ENCODE measurements at regions not wholly inside any gene's neighbourhood (a gene's known extent, or its start where the extent isn't known, plus 50 kb on each side); places are given as distances from the start of the nearest gene placed in this dataset.
"Not testable (repeated sequence)": the region's sequence is repeated elsewhere in the genome, so short reads cannot be mapped to it uniquely, and the experiment has no call there.

DNA sequence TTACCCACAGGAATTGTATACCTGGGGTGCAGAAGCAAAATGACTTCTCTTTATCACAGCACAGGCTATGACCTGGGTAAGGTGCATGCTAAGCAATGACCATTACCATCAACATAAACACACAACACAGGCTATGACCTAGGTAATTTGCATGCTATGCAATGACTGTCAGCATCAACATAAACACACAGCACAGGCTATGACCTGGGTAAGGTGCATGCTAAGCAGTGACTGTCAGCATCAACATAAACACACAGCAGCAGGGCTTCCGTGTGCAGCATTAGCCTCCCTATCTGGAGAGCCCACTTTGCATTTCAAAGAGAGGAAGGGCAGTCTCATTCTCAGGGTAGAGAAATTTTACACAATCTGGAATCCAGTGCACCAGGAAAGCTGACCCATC is 583.0 kb downstream of the TMEM121 start:
- TF ChIP-seq, protein P1, sequence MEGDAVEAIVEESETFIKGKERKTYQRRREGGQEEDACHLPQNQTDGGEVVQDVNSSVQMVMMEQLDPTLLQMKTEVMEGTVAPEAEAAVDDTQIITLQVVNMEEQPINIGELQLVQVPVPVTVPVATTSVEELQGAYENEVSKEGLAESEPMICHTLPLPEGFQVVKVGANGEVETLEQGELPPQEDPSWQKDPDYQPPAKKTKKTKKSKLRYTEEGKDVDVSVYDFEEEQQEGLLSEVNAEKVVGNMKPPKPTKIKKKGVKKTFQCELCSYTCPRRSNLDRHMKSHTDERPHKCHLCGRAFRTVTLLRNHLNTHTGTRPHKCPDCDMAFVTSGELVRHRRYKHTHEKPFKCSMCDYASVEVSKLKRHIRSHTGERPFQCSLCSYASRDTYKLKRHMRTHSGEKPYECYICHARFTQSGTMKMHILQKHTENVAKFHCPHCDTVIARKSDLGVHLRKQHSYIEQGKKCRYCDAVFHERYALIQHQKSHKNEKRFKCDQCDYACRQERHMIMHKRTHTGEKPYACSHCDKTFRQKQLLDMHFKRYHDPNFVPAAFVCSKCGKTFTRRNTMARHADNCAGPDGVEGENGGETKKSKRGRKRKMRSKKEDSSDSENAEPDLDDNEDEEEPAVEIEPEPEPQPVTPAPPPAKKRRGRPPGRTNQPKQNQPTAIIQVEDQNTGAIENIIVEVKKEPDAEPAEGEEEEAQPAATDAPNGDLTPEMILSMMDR (conservative IDR thresholded peaks at IDR 0.05; ENCODE audit: low read depth, low read length), result no peak
- no peak overlapping the region for H3K27ac ChIP-seq
- H3K4me1 ChIP-seq (ENCODE audit: low read depth, poor library complexity, severe bottlenecking), result no peaks in the 10 kb centered on the region
- H2AFZ ChIP-seq (ENCODE audit: low read depth), result no peak overlapping the region
- no peak overlapping the region for H3K4me3 ChIP-seq (IDR thresholded peaks at IDR 0.05; ENCODE audit: insufficient read depth, low read depth, low read length)
- H4K20me1 ChIP-seq (ENCODE audit: insufficient read depth), result no peaks in the 10 kb centered on the region
- no peaks in the 10 kb centered on the region for H3K79me2 ChIP-seq (ENCODE audit: insufficient read depth, low read depth)
- H3K36me3 ChIP-seq (ENCODE audit: insufficient read depth), result no peaks in the 10 kb centered on the region
- no peak overlapping the region for H3K4me2 ChIP-seq
- no peaks in the 10 kb centered on the region for H3K27me3 ChIP-seq (ENCODE audit: insufficient read depth, low read depth)
- no peak overlapping the region for H3K9ac ChIP-seq

DNA sequence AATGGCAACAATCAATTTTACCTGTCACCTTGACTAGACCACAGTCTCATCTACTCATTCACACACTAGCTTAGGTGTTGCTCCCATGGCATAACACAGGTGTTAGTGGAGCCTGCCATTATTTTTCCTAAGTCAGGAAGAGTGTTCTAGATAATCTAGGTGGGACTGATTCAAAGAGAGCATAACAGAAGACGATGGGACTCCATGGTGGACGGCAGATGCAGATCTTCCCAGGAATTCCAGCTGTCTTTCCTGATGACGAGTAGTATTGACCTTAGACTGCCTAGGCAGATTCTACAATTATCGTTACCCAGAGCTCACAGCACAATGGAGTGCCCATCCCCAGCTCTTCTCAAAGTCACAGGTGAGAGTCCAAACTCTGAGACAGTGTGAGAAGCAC is 589.0 kb downstream of the TMEM121 start:
- Histone ChIP-seq H3K79me2 (ENCODE audit: insufficient read depth, low read depth) (no peaks in the 10 kb centered on the region), H3K4me1 (ENCODE audit: low read depth, poor library complexity, severe bottlenecking) (no peaks in the 10 kb centered on the region), H3K27me3 (ENCODE audit: insufficient read depth, low read depth) (no peaks in the 10 kb centered on the region), H3K36me3 (ENCODE audit: insufficient read depth) (no peaks in the 10 kb centered on the region), H2AFZ (ENCODE audit: low read depth) (no peak overlapping the region), H3K4me2 (no peak overlapping the region), H3K27ac (no peak overlapping the region), H3K9ac (no peak overlapping the region), H4K20me1 (ENCODE audit: insufficient read depth) (no peaks in the 10 kb centered on the region), H3K4me3 (IDR thresholded peaks at IDR 0.05; ENCODE audit: insufficient read depth, low read depth, low read length) (no peak overlapping the region)
- TF ChIP-seq, protein P1 (conservative IDR thresholded peaks at IDR 0.05; ENCODE audit: low read depth, low read length), result no peak

DNA sequence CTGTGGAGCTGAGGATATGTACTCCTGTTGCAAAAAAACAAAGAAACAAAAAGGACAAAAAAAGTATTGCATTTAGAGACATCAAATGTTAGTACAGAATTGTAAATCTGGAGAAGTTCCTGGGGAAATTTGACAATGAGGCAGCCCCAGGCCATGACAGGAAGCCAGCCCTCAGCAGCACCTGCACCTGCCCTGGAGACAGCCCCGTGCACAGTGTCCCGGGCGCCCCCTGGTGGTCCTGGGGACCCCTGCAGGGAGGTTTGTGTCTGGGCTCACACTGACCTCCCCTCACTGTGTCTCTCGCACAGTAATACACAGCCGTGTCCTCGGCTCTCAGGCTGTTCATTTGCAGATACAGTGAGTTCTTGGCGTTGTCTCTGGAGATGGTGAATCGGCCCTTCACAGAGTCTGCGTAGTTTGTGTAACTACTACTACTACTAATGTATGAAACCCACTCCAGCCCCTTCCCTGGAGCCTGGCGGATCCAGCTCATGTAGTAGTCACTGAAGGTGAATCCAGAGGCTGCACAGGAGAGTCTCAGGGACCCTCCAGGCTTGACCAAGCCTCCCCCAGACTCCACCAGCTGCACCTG is 590.1 kb downstream of the TMEM121 start:
- not testable (repeated sequence) for H3K79me2 ChIP-seq (ENCODE audit: insufficient read depth, low read depth); H3K27ac ChIP-seq; H3K9ac ChIP-seq

DNA sequence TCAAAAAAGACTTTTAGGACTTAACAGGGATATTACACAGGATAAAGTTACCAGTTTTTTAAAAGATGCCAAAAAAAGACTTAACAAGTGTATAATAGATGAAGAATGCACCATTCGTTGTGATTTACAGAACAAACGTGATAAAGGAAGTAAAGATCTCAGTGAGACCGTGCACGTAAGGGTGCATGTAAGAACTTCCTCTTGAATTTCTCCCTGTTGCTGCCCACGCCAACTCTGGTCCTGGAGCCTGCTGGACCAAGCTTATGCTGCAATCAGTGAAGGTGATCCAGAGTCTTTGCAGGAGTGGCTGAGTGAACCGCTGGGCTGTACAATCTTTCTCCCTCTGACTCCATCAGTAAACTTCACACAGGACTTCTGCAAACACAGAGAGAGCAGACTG is 593.7 kb downstream of the TMEM121 start:
- Histone ChIP-seq H3K27me3 (ENCODE audit: insufficient read depth, low read depth) (no peaks in the 10 kb centered on the region), H4K20me1 (ENCODE audit: insufficient read depth) (no peaks in the 10 kb centered on the region), H3K4me3 (IDR thresholded peaks at IDR 0.05; ENCODE audit: insufficient read depth, low read depth, low read length) (no peak overlapping the region), H3K36me3 (ENCODE audit: insufficient read depth) (no peaks in the 10 kb centered on the region), H3K79me2 (ENCODE audit: insufficient read depth, low read depth) (no peaks in the 10 kb centered on the region), H3K4me1 (ENCODE audit: low read depth, poor library complexity, severe bottlenecking) (no peaks in the 10 kb centered on the region), H3K9ac (no peak overlapping the region), H2AFZ (ENCODE audit: low read depth) (no peak overlapping the region), H3K4me2 (no peak overlapping the region), H3K27ac (no peak overlapping the region)
- TF ChIP-seq, protein P1 (conservative IDR thresholded peaks at IDR 0.05; ENCODE audit: low read depth, low read length), result no peak

More for the DNA sequence above, 590.1 kb downstream of the TMEM121 start:
- not testable (repeated sequence) for H3K27me3 ChIP-seq (ENCODE audit: insufficient read depth, low read depth); H4K20me1 ChIP-seq (ENCODE audit: insufficient read depth); H3K4me3 ChIP-seq (IDR thresholded peaks at IDR 0.05; ENCODE audit: insufficient read depth, low read depth, low read length); H3K4me2 ChIP-seq; H3K36me3 ChIP-seq (ENCODE audit: insufficient read depth); H2AFZ ChIP-seq (ENCODE audit: low read depth); H3K4me1 ChIP-seq (ENCODE audit: low read depth, poor library complexity, severe bottlenecking)
- TF ChIP-seq, protein P1 (conservative IDR thresholded peaks at IDR 0.05; ENCODE audit: low read depth, low read length), result 0 out of 2 replicates have a peak, but pooled peaks have one; percentile 29
